GM21515 (cell line): ENCODE measurements at regions not wholly inside any gene's neighbourhood (a gene's known extent, or its start where the extent isn't known, plus 50 kb on each side); places are given as distances from the start of the nearest gene placed in this dataset.

Source experiments
- ATAC-seq: cut with Tn5 transposase; IDR thresholded peaks from one replicate; pipeline ENCODE4 v1.9.1; 2021; ENCODE audit not compliant: unreplicated experiment

GRCh38 chr16:62665269-62665668 lies 629.0 kb upstream of the CDH8 start:
- ATAC-seq: no peak

GRCh38 chr16:62664566-62664965 lies 628.3 kb upstream of the CDH8 start:
- ATAC-seq: no peak

GRCh38 chr16:62661435-62661834 lies 625.2 kb upstream of the CDH8 start:
- ATAC-seq: no peak

DNA sequence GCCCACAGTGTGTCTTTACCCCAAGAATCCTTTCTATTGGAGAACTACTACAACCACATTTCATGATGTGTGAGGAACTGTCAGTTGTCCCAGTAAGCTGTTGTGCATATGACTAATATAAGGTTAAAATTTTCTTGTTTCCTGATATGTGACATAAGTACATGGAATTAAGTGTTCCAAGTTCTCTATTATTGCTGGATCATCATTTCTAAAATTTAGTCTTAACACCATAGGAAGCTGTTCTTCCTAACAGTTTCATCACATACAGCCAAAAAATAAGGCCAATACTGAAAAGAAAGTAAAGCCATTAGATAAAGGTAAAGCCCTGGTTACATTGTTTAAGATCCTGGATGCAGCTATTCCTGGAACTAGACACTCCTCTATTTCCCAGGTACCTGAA lies 620.9 kb upstream of the CDH8 start:
- no peak for ATAC-seq

DNA sequence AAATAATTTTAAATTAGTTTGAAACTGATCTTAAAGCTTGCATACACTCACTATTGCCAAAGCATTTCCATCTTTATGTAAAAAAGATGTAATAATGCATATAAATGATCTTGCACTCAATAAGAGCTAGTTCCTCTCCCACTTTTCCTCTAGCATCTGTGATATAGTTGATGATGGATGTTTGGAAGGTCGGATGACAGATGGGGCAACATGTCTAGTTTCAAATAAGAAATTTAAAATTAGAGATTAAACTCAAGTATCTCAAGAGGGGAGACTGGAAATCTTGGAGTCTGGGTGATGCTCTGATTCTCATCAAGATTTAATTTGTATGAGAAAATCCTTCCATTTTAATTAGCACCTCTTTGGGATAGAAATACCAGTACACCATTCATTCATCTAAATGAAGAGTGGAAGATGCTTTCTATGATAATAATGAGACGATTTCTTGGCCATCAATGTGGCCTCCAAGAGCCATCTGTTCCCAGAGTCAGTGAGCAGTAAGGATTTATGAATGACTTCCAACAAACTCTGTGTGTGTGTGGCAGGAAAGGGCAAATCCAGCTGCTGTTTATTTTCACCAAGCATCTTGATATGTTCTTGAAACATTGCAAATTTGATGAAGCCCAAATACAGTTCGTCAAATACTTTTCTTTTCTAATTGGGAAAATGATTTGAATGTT lies 616.3 kb upstream of the CDH8 start:
- no peak for ATAC-seq

DNA sequence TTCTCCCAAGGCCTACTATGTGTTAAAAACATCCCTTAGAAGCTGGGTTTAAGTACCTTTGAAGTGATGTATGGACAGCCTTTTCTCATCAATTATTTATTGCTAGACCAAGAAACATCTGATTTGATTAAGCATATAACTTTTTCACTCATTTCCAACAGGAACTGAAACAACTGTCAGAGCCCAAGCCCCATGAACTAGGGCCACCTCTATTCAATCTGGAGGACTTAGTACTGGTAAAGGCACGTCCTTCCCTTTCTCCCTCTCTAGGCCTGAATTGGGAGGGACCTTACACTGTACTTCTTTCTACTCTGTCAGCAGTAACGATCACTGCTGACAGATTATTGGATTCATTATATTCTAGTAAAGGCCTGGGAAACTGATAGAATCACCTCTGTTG lies 612.0 kb upstream of the CDH8 start:
- ATAC-seq: no peak

- ATAC-seq: no peak
These were observed 608.0 kb upstream of the CDH8 start for GRCh38 chr16:62644030-62644812.

GRCh38 chr16:62642677-62643076 lies 606.4 kb upstream of the CDH8 start:
- no peak for ATAC-seq

DNA sequence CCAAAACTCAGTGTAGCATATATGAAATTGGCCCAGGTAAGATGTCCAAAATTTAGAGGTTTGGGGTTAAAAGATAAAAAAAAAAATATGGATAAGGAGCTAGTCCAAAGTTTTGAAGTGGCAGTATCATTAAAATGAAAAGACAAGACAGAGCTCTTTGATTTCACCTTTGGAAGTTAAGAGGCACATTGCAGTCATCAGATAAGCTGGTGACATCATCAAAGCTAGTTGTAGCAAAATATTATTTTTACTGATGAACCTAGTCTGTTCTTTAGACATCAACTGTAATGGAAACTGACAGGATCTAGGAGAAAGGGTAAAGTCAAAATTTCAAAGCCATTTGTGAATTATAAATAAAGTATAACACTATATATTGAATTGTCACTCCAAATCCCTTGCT lies 603.7 kb upstream of the CDH8 start:
- no peak for ATAC-seq

GRCh38 chr16:62638964-62639870 lies 603.0 kb upstream of the CDH8 start:
- ATAC-seq: peak; percentile 91

DNA sequence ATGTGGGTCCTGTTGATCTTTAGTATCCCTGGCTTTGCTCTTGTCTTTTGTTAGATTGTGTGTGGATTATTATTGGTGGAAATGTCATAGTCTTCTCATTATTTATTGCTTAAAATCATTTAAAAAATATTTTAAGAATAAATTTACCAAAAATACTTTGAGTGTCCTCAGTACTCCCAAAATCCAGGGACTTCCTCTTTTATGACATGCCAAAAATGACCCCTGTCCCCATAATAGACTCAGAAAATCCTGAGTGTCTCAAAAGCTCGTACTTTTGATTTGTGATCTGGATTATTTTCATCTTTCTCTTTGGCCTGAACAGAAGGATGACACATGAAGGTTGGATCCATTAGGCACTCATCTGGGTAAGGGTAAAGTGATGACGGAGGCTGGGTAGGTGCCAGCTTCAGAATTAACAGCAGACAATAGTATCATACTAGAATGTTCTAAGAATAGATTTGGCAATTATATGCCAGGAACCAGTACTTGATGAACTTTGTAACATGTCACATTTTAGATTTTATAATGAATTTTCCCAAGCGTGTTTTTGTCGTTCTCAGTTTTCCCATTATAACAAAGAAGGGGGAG lies 602.2 kb upstream of the CDH8 start:
- peak; percentile 14 for ATAC-seq

GRCh38 chr16:62625326-62625725 lies 589.1 kb upstream of the CDH8 start:
- no peak for ATAC-seq

GRCh38 chr16:62620275-62620674 lies 584.0 kb upstream of the CDH8 start:
- ATAC-seq: no peak

DNA sequence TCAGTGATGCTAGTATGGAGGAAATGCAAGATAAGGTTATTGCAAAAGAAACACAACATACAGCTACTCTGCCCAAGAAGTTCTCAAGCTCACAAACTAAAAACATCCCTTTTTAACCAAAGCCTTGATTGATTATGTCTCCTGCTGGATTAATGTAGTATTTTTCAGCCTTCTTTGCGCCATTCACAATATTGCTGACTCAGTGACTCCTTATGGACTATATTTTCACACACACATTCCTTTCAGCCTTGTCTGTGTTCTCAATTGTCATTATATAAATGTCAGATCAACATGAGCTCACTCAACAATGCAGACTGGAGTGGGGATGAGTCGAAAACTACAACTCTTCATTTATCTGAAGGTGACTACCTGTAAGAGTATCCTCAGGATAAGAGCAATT lies 579.3 kb upstream of the CDH8 start:
- no peak for ATAC-seq

- no peak for ATAC-seq
These were observed 574.1 kb upstream of the CDH8 start for GRCh38 chr16:62610291-62610690.

DNA sequence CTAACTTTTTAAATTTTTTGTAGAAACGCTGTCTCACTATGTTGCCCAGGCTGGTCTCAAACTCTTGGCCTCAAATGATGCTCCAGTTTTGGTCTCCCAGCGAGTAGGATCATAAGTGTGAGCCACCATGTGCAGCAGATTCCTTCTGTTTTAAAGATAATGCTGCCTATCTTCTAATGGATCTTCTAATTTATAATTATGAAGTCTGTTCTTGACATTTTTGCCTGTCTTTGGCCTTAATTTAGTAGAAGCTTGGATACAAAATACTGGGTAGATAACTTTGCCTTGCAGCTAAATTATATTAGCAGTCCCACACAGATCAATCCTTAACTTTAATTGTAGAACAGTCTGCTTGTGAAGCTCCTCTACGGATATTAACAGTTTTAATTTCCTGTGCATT lies 566.6 kb upstream of the CDH8 start:
- ATAC-seq: no peak

GRCh38 chr16:62597875-62598274 lies 561.6 kb upstream of the CDH8 start:
- ATAC-seq: no peak

GRCh38 chr16:62596584-62596983 lies 560.3 kb upstream of the CDH8 start:
- no peak for ATAC-seq

- no peak for ATAC-seq
These were observed 559.9 kb upstream of the CDH8 start for GRCh38 chr16:62596125-62596524.

DNA sequence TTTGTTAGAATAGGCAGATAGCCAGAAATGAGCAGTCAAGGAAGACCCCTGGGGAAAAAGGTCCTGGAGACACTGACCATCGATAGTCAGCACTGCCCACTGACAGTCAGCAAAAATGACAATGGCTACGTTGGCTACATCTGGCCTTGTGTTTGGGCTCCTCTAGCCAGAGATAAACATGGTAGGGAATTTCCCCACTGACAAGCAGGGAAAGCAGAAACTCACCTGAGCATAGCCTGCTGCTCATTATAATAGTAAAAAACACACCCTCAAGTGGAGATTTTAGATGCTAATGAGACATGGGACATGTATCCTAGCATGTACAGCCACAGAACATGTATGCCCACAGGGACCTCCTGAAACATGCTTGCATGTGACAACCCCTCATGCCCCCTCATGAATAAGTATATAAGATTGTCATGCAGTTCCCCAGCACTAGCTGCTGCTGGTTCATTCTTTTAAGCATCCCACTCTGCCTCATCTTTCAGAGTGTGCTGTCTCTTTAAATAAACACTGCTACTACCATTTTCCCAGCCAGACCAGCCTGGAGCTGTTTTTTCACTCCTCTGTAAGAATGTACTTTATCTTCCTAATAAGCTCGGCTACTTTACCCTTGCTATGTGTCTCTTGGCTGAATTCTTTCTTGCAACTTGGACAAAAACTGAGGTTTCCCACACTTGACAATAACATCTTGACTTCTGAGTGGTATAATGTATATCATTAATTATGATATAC lies 550.1 kb upstream of the CDH8 start:
- no peak for ATAC-seq
